Right cardiac atrium (tissue), 5 donors: ENCODE measurements at regions not wholly inside any gene's neighbourhood (a gene's known extent, or its start where the extent isn't known, plus 50 kb on each side); places are given as distances from the start of the nearest gene placed in this dataset.
"Not testable (repeated sequence)": the region's sequence is repeated elsewhere in the genome, so short reads cannot be mapped to it uniquely, and the experiment has no call there.

Experiments used
- ATAC-seq, 2 donors: fragments of 200-7000 bp; cut with Tn5 transposase; one replicate each; pipeline versions ENCODE4 v1.8.0 to v1.9.1; 2020; ENCODE audit warnings: moderate library complexity in 2 of 2, mild to moderate bottlenecking in 1 of 2
- DNase-seq, 3 donors: peaks; one replicate each; pipeline ENCODE4 v3.0.0-alpha.2; 2020
- H3K27ac ChIP-seq: one replicate; pipeline ENCODE4 v1.5.1; 2013; ENCODE audit warnings: mild to moderate bottlenecking, low read length, control low read depth, moderate library complexity
- H3K27me3 ChIP-seq: one replicate; pipeline ENCODE4 v1.6.1; 2013; ENCODE audit not compliant: control insufficient read depth, insufficient read depth
- H3K4me1 ChIP-seq: one replicate; pipeline ENCODE4 v1.6.1; 2013; ENCODE audit warnings: low read length; ENCODE audit not compliant: control insufficient read depth, insufficient read depth
- H3K4me3 ChIP-seq: one replicate; pipeline ENCODE4 v1.5.1; 2013; ENCODE audit warnings: low read length, control low read depth
- H3K9me3 ChIP-seq: one replicate; pipeline ENCODE4 v1.6.1; 2013; ENCODE audit warnings: low read length; ENCODE audit not compliant: control insufficient read depth
- WGBS: extraction: QIAGEN DNeasy Blood & Tissue Kit; methylation state at CpG from one replicate; pipeline ENCODE4 v1.1.7; 2013; 5-methylcytosine and 5-hydroxymethylcytosine counted together
- intact Hi-C, 4 donors: fragments of 100-400 bp; cut with DNase I; formaldehyde crosslinking; loops; one replicate each; pipeline versions ENCODE4 v1.11.0 to v1.14.0; 2022 to 2023
- donor health status: healthy with polysubstance abuse.
- donor health status: DM: no; HTN: yes; CAD: no.
- donor health status: DM: no; HTN: no; CAD: no.
- donor health status: DM: no; HTN: yes; CAD: no; lungs with severe emphysema.
- donor health status: DM: yes; HTN: yes; CAD: no.

DNA sequence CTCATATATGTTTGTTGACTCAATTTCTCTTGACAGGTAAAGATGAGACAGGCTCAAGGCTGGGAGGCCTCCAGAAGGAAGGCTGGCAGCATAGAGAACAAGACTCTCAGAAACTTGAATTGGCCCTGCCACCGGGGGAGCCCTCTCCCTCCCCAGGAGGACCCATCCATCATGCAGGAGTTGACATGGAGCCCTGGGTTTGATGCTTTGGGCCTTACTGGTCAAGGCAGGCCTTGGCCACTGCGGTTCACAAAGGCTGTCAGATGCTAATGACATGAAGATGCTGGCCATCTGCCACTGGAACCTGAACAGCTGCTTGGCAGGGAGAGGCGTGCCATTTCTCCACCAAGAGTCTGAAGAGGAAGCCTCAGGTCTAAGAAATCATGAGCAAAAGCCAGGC, 193.6 kb downstream of the MTCL1 start:
- H3K27me3 ChIP-seq = no peaks in the 10 kb centered on the region
- no peaks in the 10 kb centered on the region for H3K4me1 ChIP-seq
- no peak overlapping the region for H3K4me3 ChIP-seq
- no peak for DNase-seq
- WGBS = 50% methylated on average over 3 of the region's 3 CpGs
- ATAC-seq = no peak
- H3K27ac ChIP-seq = no peak overlapping the region
- intact Hi-C loops = no loop called here
- H3K9me3 ChIP-seq = peaks cover 3% of the 10 kb centered on the region

DNA sequence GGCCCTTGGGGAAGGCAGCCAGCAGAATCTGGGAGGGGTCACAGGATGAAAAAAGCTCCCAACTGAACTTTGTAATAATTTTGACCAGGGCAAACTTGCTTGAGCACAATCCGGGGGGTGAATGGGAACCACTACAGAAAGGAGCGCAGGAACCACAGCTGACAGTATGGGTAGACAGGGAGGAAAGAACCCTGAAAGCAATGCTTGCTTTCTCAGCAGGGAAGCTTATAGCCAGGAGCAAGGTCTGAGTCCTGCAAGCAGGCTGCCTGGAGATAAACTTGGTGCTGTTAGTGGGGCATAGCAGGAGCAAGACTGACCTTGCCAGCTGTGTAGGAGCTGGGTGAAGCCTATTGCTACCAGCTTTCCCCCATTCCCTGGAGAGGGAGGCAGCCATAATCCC, 195.2 kb downstream of the MTCL1 start:
- Histone ChIP-seq H3K27ac (no peak overlapping the region), H3K4me3 (no peak overlapping the region), H3K4me1 (no peaks in the 10 kb centered on the region), H3K27me3 (no peaks in the 10 kb centered on the region), H3K9me3 (peaks cover 3% of the 10 kb centered on the region)
- DNase-seq (no peak), ATAC-seq (no peak)
- intact Hi-C loops = no loop called here
- 96% methylated on average over 2 of the region's 2 CpGs for WGBS

DNA sequence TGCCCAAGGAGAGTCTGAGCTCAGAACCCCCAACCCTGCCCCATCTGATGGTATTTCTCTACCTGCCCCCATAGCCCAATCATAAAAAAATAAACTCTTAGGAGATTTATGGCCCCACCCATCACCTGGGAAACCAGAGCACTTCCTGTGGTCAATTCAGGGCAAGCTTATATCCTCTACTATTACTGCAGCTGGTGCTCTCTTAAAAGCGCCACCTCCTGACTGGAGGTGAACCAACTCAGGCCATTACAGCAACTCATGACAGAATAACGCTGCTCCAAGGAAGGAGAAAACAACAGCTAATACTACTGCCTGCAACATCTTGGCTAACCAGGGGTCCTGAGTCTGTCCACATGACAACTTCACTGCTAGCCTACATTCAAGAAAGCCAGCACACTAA, 195.7 kb downstream of the MTCL1 start:
- intact Hi-C loops = no loop called here
- ATAC-seq (no peak), DNase-seq (no peak)
- Histone ChIP-seq H3K27me3 (no peaks in the 10 kb centered on the region), H3K4me1 (no peaks in the 10 kb centered on the region), H3K9me3 (peaks cover 3% of the 10 kb centered on the region), H3K4me3 (no peak overlapping the region), H3K27ac (no peak overlapping the region)
- WGBS = 92% methylated on average over 2 of the region's 2 CpGs

DNA sequence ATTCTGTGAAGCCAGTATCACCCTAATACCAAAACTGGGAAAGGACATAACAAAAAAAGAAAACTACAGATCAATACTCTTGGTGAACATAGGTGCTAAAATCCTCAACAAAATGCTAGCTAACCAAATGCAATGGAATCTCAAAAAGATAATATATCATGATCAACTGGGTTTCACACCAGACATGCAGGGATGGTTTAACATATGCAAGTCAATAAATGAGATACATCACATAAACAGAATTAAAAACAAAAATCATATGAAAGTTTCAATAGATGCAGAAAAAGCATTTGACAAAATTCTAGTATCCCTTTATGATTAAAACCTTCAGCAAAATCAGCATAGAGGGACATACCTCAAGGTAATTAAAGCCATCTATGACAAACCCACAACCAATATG, 198.2 kb upstream of the NDUFV2 start:
- Histone ChIP-seq H3K4me3 (no peak overlapping the region), H3K27me3 (no peaks in the 10 kb centered on the region), H3K4me1 (no peaks in the 10 kb centered on the region), H3K27ac (no peak overlapping the region), H3K9me3 (peaks cover 3% of the 10 kb centered on the region)
- ATAC-seq = no peak
- no peak for DNase-seq
- intact Hi-C loops = no loop called here

DNA sequence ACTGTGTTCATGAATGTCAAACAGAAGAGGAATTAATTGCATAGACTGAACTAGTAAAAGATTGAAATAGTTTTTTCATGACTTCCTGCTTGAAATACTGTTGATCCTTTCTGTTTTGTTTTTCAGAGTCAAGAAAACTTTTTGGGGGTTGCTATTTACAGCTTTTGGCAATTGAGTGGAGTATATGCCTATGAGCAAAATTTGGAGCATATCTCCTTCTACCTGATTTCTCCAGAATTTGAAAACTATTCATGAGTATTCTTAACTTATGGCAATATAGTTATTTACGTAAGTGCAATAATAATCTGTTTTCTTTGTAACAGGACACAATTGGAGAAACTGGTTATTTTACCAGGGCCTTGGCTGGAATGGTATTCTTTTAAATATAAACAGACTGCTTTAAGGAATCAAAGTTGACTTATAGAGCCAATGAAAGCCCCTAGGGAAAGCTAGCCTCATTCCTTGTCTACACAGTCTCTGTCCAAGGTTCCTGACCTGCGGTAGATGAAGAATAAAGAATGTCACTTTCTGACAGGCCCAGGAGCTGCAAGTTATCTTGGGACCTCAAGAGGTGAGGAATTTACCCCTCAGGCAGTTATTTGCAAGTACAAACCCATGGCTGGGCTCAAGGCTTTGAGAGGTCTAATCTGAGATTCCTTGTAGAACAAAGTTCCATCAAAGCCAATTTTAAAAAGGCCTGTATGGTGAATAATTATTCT, 193.5 kb upstream of the NDUFV2 start:
- WGBS = 80% methylated on average over 2 of the region's 2 CpGs
- Histone ChIP-seq H3K9me3 (no peaks in the 10 kb centered on the region), H3K27ac (no peak overlapping the region), H3K4me1 (no peaks in the 10 kb centered on the region), H3K4me3 (no peak overlapping the region), H3K27me3 (no peaks in the 10 kb centered on the region)
- intact Hi-C loops = no loop called here
- no peak for ATAC-seq
- no peak for DNase-seq

DNA sequence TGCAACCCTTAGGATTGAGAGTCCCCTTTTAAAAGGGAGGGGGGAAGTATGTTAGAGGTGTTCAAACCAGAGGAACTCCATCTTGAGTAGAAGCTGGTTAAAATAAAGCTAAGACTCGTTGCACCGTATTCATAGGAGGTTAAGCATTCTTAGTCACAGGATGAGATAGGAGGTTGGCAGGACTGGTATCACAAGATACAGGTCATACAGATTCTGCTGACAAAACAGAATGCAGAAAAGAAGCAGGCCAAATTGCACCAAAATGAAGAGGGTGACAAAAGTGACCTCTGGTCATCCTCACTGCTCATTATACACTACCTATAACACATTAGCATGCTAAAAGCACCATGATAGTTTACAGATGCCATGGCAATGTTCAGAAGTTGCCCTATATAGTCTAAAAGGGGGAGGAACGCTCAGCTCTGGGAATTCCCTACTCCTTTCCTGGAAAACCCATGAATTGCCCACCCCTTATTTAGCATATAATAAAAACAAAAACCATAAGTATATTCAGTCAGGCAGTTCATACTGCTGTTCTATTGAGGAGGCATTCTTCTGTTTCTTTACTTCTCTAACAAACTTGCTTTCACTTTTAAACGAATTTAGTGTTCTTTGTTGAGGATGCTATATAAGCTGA, 192.2 kb upstream of the NDUFV2 start:
- DNase-seq (no peak), ATAC-seq (no peak)
- Histone ChIP-seq H3K4me1 (no peaks in the 10 kb centered on the region), H3K27ac (no peak overlapping the region), H3K4me3 (no peak overlapping the region), H3K27me3 (no peaks in the 10 kb centered on the region), H3K9me3 (no peaks in the 10 kb centered on the region)
- intact Hi-C loops = no loop called here
- 78% methylated on average over 4 of the region's 4 CpGs for WGBS

DNA sequence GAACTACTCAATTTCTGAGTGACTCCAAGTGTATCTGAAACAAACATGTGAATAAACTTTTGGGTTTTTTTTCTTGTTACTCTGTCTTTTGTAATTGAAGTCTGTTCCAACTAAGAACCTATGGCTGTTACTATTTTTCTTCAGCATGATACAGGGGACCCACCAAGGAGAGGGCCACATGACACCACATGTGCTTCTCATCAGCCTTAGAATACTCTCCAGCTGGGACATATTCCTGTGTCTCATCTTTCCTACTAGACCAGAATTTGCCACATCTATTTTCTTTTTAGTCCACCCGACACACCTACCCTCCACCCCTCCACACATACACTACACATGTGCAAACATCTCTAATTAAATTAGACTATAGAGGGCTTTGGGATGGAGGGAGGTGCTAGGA, 191.7 kb upstream of the NDUFV2 start:
- 91% methylated on average over 1 of the region's 1 CpG for WGBS
- intact Hi-C loops = no loop called here
- ATAC-seq = no peak

DNA sequence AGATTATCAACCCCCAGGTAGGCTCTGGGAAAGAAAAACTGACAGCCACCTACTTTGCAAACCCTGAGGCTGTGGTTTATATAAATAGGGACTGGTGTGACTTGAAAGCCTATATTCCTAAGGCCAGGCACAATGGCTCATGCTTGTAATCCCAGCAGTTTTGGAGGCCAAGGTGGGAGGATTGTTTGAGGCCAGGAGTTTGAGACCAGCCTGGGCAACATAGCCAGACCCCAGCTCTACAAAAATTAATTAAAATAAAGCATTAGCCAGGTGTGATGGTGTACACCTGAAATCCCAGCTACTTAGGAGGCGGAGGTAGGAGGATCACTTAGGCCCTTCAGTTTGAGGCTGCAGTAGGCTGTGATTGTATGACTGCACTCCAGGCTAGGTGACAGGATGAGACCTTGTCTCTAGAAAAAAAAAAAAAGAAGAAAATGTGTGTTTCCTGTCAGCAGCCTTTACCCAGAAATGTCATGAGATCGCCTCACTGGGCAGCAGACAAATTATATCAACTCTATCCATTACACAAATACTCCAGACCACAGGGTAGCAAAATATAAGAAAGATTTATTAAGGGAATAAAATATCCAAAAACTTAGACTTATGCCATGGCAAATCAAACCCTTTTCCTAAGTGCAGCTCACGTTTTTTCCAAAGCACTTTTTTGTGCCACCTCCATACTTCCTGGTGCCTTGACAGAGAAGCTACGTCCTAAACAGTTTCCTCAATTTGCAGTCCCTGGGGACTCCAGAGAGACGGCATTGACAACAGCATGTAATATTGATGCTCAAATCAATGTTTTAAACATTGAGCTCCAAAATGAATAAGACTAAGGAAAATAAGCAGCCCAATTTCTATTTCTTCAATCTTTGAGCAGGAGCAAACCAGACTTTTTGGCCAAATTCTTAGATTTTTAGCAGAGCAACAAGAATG, 190.8 kb upstream of the NDUFV2 start:
- ATAC-seq (no peak), DNase-seq (no peak)
- no peaks in the 10 kb centered on the region for H3K27me3 ChIP-seq
- intact Hi-C loops = no loop called here
- H3K4me3 ChIP-seq = no peak overlapping the region
- no peaks in the 10 kb centered on the region for H3K4me1 ChIP-seq
- 68% methylated on average over 5 of the region's 5 CpGs for whole genome bisulfite sequencing
- no peaks in the 10 kb centered on the region for H3K9me3 ChIP-seq
- no peak overlapping the region for H3K27ac ChIP-seq

More for the DNA sequence above, 191.7 kb upstream of the NDUFV2 start:
- no peak overlapping the region for H3K4me3 ChIP-seq
- H3K9me3 ChIP-seq = no peaks in the 10 kb centered on the region
- H3K4me1 ChIP-seq = no peaks in the 10 kb centered on the region
- no peak overlapping the region for H3K27ac ChIP-seq
- no peak for DNase-seq
- H3K27me3 ChIP-seq = no peaks in the 10 kb centered on the region

DNA sequence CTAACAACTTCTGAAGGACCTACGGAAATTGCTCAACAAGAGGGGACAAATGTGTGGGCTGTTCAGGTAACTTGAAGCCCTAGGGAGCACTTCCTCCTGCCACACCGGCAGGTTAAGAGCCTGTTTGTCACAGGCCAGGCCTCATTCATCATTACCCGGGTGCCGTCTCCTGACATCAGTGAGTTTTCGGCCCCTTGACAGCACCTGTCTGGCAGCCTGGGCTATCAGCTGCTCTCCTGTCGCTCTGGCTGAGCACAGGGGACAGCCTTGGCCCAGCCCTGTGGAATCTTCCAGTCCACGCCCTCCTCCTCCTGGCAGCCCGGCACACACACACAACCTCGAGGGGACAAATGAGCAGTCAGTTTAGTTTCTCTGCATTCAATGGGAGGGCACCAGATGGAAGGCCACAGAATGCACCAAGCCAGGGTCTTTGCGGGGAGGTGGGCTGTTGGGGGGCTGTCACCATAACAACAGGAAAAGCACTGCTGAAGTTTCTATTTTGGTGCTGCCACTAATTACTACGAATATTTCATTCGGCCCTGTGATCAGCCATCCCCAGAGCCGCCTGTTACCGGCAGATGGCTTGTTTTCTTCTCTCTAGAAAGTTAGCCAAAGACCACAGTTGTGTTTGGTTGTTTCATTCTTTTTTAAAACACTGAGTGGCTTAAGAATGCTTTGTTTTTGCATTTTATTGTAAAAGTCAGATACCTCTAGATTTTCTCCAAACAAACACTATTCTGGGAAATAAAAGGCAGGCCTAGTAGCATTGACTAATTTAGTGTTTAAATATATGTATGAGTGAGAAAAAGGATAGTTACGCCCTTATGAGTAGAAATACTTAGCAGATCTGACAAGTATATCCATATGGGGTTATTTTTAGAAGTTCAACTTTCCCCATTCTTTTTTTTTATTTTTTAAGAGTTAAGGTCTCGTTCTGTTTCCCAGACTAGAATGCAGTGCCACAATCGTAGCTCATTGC, 189.9 kb upstream of the NDUFV2 start:
- intact Hi-C loops = no loop called here
- Histone ChIP-seq H3K4me1 (no peaks in the 10 kb centered on the region), H3K27ac (no peak overlapping the region), H3K4me3 (no peak overlapping the region), H3K9me3 (no peaks in the 10 kb centered on the region), H3K27me3 (no peaks in the 10 kb centered on the region)
- ATAC-seq (no peak), DNase-seq (no peak)
- WGBS = 68% methylated on average over 17 of the region's 17 CpGs

DNA sequence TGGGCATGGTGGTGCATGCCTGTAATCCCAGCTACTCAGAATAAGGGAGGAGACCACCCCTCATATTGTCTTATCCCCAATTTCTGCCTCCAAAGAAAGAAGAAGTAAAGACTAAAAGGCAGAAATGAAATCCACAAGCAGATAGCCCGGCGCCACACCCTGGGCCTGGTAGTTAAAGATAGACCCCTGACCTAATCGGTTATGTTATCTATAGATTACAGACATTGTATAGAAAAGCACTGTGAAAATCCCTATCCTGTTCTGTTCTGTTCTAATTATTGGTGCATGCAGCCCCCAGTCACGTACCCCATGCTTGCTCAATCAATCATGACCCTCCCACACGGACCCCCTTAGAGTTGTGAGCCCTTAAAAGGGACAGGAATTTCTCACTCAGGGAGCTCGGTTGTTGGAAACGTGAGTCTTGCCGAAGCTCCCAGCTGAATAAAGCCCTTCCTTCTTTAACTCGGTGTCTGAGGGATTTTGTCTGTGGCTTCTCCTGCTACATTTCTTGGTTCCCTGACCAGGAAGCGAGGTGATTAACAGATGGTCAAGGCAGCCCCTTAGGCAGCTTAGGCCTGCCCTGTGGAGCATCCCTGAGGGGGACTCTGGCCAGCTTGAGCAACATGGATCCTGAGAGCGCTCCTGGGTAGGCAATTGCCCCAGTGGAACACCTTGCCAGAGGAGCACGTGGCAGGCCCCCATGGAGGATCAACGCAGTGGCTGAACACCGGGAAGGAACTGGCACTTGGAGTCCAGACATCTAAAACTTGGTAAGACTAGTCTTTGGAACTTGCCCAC, 188.7 kb upstream of the NDUFV2 start:
- H3K27ac ChIP-seq, H3K4me3 ChIP-seq, H3K4me1 ChIP-seq, H3K9me3 ChIP-seq, intact Hi-C loops, DNase-seq, ATAC-seq, H3K27me3 ChIP-seq: not testable (repeated sequence)
- 86% methylated on average over 14 of the region's 14 CpGs for WGBS
